Lung (tissue), 11 donors: ENCODE measurements at regions not wholly inside any gene's neighbourhood (a gene's known extent, or its start where the extent isn't known, plus 50 kb on each side); places are given as distances from the start of the nearest gene placed in this dataset.

Source experiments
- ATAC-seq: fragments of 200-7000 bp; cut with Tn5 transposase; one replicate; pipeline ENCODE4 v1.9.1; 2020; ENCODE audit warnings: moderate number of reproducible peaks; ENCODE audit not compliant: insufficient read depth, low FRiP score
- DNase-seq, 3 donors: peaks; one replicate each; pipeline ENCODE4 v3.0.0-alpha.2; 2013 to 2017
- H3K27ac ChIP-seq, 2 donors: one replicate each; pipeline ENCODE4 v1.5.1; 2013; ENCODE audit warnings: mild to moderate bottlenecking in 2 of 2, moderate library complexity in 2 of 2, control low read depth in 1 of 2, inconsistent platforms in 1 of 2, low read depth in 1 of 2, low read length in 1 of 2
- H3K27me3 ChIP-seq, 3 donors: one replicate each; pipeline ENCODE4 v1.5.1; 2013; ENCODE audit warnings: low read length in 2 of 3; ENCODE audit not compliant: control insufficient read depth in 3 of 3, insufficient read depth in 3 of 3
- H3K36me3 ChIP-seq, 4 donors: one replicate each; pipeline ENCODE4 v1.5.1; 2013; ENCODE audit warnings: low read length in 4 of 4, mild to moderate bottlenecking in 1 of 4, moderate library complexity in 1 of 4; ENCODE audit not compliant: control insufficient read depth in 4 of 4, insufficient read depth in 4 of 4
- H3K4me1 ChIP-seq, 5 donors: one replicate each; pipeline ENCODE4 v1.5.1; 2013; ENCODE audit warnings: low read length in 5 of 5, mild to moderate bottlenecking in 2 of 5, moderate library complexity in 1 of 5; ENCODE audit not compliant: control insufficient read depth in 5 of 5, insufficient read depth in 5 of 5
- H3K4me3 ChIP-seq: one replicate; pipeline ENCODE4 v1.5.1; 2013; ENCODE audit warnings: mild to moderate bottlenecking, control low read depth, moderate library complexity
- H3K9ac ChIP-seq, 2 donors: one replicate each; pipeline ENCODE4 v1.5.1; 2013; ENCODE audit warnings: low read length in 2 of 2, control low read depth in 1 of 2; ENCODE audit not compliant: insufficient read depth in 1 of 2
- H3K9me3 ChIP-seq, 4 donors: one replicate each; pipeline ENCODE4 v1.5.1; 2013; ENCODE audit warnings: low read length in 3 of 4, mild to moderate bottlenecking in 1 of 4, moderate library complexity in 1 of 4; ENCODE audit not compliant: control insufficient read depth in 4 of 4, insufficient read depth in 3 of 4
- CTCF ChIP-seq: IDR thresholded peaks from 2 replicates; pipeline ENCODE4 v1.5.1; 2012; ENCODE audit warnings: mild to moderate bottlenecking; ENCODE audit errors: control extremely low read depth, extremely low read depth
- WGBS, 2 donors: extraction: QIAGEN DNeasy Blood & Tissue Kit; methylation state at CpG; one replicate each; pipeline ENCODE4 v1.1.7; 2013; 5-methylcytosine and 5-hydroxymethylcytosine counted together
- donor health status: control.
- donor health status: control.
- donor health status: Bipolar disorder and iron deficiency.
- donor health status: healthy.
- donor health status: DM: yes; HTN: yes; CAD: no.

DNA sequence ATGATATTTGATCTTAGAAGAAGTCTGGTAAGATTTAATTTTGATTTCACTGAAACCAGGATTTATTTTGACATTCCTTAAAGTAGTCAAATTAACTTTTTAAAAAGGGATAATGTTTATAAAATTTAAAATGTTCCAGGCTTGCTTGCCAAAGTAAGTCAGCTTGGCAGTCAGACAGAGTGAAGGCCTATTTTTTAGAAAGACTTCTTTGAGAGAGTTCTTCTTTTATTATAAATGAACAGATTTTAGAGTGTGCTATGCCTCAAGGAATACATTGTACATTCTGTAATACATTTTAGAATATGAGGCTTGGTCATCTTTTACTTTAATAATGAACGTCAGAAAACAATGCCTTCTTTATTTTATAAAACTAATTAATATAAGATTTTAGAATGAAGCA, 138.7 kb downstream of the DISP1 start:
- 64 to 83% methylated on average over 1 of the region's 1 CpG for whole genome bisulfite sequencing, 2 donors
- Histone ChIP-seq H3K4me3 (no peak overlapping the region), H3K9me3 (no peaks in the 10 kb centered on the region), H3K27ac (no peak overlapping the region), H3K4me1 (peaks cover 0 to 23% (median 4%) of the 10 kb centered on the region in 5 donors), H3K27me3 (no peaks in the 10 kb centered on the region), H3K36me3 (no peaks in the 10 kb centered on the region), H3K9ac (no peak overlapping the region)
- ATAC-seq (no peak), DNase-seq (peak in 2 of 3 donors; percentile 41 to 71)
- TF ChIP-seq CTCF: no peak

DNA sequence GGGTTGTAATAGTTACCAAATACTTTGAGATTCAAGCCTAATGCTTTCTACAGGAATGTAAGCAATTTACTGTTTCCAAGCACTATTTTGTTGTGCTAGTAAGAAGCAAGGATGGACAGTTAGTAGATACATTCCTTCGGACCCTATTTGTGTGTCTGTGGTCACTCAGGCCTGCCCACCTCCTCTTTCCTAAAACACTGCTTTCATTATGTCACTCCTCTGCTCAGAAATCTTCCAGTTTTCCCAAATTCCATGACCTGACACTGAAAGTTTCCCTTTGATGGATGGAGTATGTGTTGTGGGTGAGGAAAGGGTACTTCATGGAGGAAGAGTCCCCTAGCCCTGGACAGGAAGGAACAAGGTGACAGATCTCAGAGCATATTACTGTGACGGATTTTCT, 141.1 kb downstream of the DISP1 start:
- WGBS, 2 donors: 69 to 90% methylated on average over 2 of the region's 2 CpGs
- DNase-seq: no peak
- H3K4me1 ChIP-seq: peaks cover 0 to 22% (median 4%) of the 10 kb centered on the region in 5 donors

GRCh38 chr1:222956601-222957000, 141.8 kb downstream of the DISP1 start:
- H3K4me3 ChIP-seq: no peak overlapping the region
- no peak overlapping the region for H3K9ac ChIP-seq
- no peaks in the 10 kb centered on the region for H3K27me3 ChIP-seq
- peaks cover 0 to 17% (median 4%) of the 10 kb centered on the region in 5 donors for H3K4me1 ChIP-seq
- TF ChIP-seq CTCF: no peak
- DNase-seq (peak in 2 of 3 donors; percentile 68 to 79), ATAC-seq (no peak)
- H3K27ac ChIP-seq: no peak overlapping the region
- H3K9me3 ChIP-seq: no peaks in the 10 kb centered on the region
- H3K36me3 ChIP-seq: no peaks in the 10 kb centered on the region

More for the DNA sequence above, 141.1 kb downstream of the DISP1 start:
- no peak for TF ChIP-seq CTCF
- ATAC-seq: no peak
- Histone ChIP-seq H3K9ac (no peak overlapping the region), H3K4me3 (peak overlapping the region; percentile 21), H3K36me3 (no peaks in the 10 kb centered on the region), H3K9me3 (no peaks in the 10 kb centered on the region), H3K27ac (peak overlapping the region in 1 of 2 donors; percentile 17), H3K27me3 (no peaks in the 10 kb centered on the region)
